A549 (cell line): ENCODE measurements at regions not wholly inside any gene's neighbourhood (a gene's known extent, or its start where the extent isn't known, plus 50 kb on each side); places are given as distances from the start of the nearest gene placed in this dataset.

ENCODE experiments used
- ATAC-seq, 2 experiments: fragments of 200-7000 bp in 1 of 2; fragments of >200 bp in 1 of 2; cut with Nextera tagmentation in 1 of 2; cut with Tn5 transposase in 1 of 2; 3 replicates each; pipeline versions ENCODE4 v1.8.0 to v1.9.1; 2018 to 2020; ENCODE audit warnings: mild to moderate bottlenecking in 1 of 2, moderate library complexity in 1 of 2
- CTCF ChIA-PET: fragments of 300-600 bp; sonication (Branson Sonifier 250); formaldehyde crosslinking; extraction: SDS; loops from one replicate; lab custom pipeline; 2021; ENCODE audit warnings: antibody characterized with exemption, inconsistent platforms; lab: Yijun Ruan, JAX
- POLR2A ChIA-PET: fragments of 350-600 bp; formaldehyde crosslinking; extraction: SDS; loops from one replicate; lab custom pipeline; 2021; ENCODE audit warnings: antibody characterized with exemption, inconsistent platforms; lab: Yijun Ruan, JAX
- DNase-seq, 2 experiments: peaks; one replicate each; pipeline versions ENCODE4 v3.0.0 to v3.0.0-alpha.2; 2011 to 2016; ENCODE audit warnings: low read depth in 1 of 2, low spot score in 1 of 2
- FAIRE-seq: peaks from 2 replicates; lab custom pipeline; 2011; peaks lifted over from hg19 to GRCh38; lab: Jason Lieb, UNC
- H3K27ac ChIP-seq, 2 experiments: fragments of >200 bp; sonication (Bioruptor Twin); formaldehyde crosslinking; 3 replicates each; pipeline ENCODE4 v1.5.1; 2016 to 2017
- H3K4me1 ChIP-seq: fragments of >200 bp; sonication (Bioruptor Twin); formaldehyde crosslinking; 3 replicates; pipeline ENCODE4 v1.6.1; 2016
- H3K4me2 ChIP-seq: fragments of >200 bp; sonication (Bioruptor Twin); formaldehyde crosslinking; 3 replicates; pipeline ENCODE4 v1.6.1; 2016
- H3K4me3 ChIP-seq: fragments of >200 bp; sonication (Bioruptor Twin); formaldehyde crosslinking; 3 replicates; pipeline ENCODE4 v1.5.1; 2016
- H3K9me3 ChIP-seq: fragments of >200 bp; sonication (Bioruptor Twin); formaldehyde crosslinking; 3 replicates; pipeline ENCODE4 v1.6.1; 2016
- CBX2 ChIP-seq: fragments of 200-600 bp; sonication (generic); IDR thresholded peaks from 2 replicates; pipeline ENCODE4 v1.6.1; 2016; ENCODE audit warnings: low read depth, mild to moderate bottlenecking, borderline replicate concordance
- CBX8 ChIP-seq: fragments of 200-600 bp; sonication (generic); IDR thresholded peaks from 2 replicates; pipeline ENCODE4 v1.6.1; 2016
- CEBPB ChIP-seq, 2 experiments: fragments of >200 bp in 1 of 2; sonication (Bioruptor Twin) in 1 of 2; formaldehyde crosslinking in 1 of 2; IDR thresholded peaks; 2 replicates each; pipeline ENCODE4 v1.6.1; 2012 to 2016
- CHD4 ChIP-seq: fragments of 200-600 bp; sonication (generic); IDR thresholded peaks from 2 replicates; pipeline ENCODE4 v1.6.1; 2016; ENCODE audit warnings: antibody characterized with exemption, mild to moderate bottlenecking, borderline replicate concordance
- E2F6 ChIP-seq: IDR thresholded peaks from 2 replicates; pipeline ENCODE4 v1.6.1; 2012; ENCODE audit warnings: low read depth, borderline replicate concordance
- EHF ChIP-seq: fragments of 250-450 bp; sonication (Bioruptor Pico); IDR thresholded peaks from 2 replicates; pipeline ENCODE4 v1.5.0; 2020; ENCODE audit warnings: mild to moderate bottlenecking
- EHMT2 ChIP-seq: fragments of 200-600 bp; sonication (generic); IDR thresholded peaks from 2 replicates; pipeline ENCODE4 v1.6.1; 2016; ENCODE audit warnings: antibody characterized with exemption, low read depth, mild to moderate bottlenecking, moderate library complexity
- FOSL2 ChIP-seq, 2 experiments: fragments of 450-650 bp in 1 of 2; fragments of >200 bp in 1 of 2; sonication (Bioruptor Twin) in 1 of 2; formaldehyde crosslinking; IDR thresholded peaks; 2 replicates each; pipeline versions ENCODE4 v1.5.0 to v1.6.1; 2016 to 2020; ENCODE audit warnings: mild to moderate bottlenecking in 1 of 2, moderate library complexity in 1 of 2
- FOXS1 ChIP-seq: fragments of 250-450 bp; sonication (Bioruptor Pico); IDR thresholded peaks from 2 replicates; pipeline ENCODE4 v1.5.0; 2020; ENCODE audit warnings: mild to moderate bottlenecking, moderate library complexity
- GATA3 ChIP-seq: IDR thresholded peaks from 2 replicates; pipeline ENCODE4 v1.6.1; 2012; ENCODE audit warnings: borderline replicate concordance
- HDAC2 ChIP-seq: fragments of 200-600 bp; sonication (generic); IDR thresholded peaks from 2 replicates; pipeline ENCODE4 v1.6.1; 2016
- HES2 ChIP-seq: fragments of >200 bp; sonication (Bioruptor Twin); formaldehyde crosslinking; IDR thresholded peaks from 2 replicates; pipeline ENCODE4 v1.6.1; 2016
- HOXB5 ChIP-seq: fragments of 250-450 bp; sonication (Bioruptor Pico); IDR thresholded peaks from 2 replicates; pipeline ENCODE4 v1.5.0; 2020; ENCODE audit warnings: mild to moderate bottlenecking, moderate library complexity
- KDM1A ChIP-seq: fragments of 200-600 bp; sonication (generic); IDR thresholded peaks from 2 replicates; pipeline ENCODE4 v1.6.1; 2016; ENCODE audit warnings: low read depth, mild to moderate bottlenecking
- MAZ ChIP-seq: fragments of 150-350 bp; IDR thresholded peaks from 2 replicates; pipeline ENCODE4 v1.6.1; 2014; ENCODE audit warnings: antibody characterized with exemption, low read depth, low read length, borderline replicate concordance
- NPAS2 ChIP-seq: fragments of 250-450 bp; sonication (Bioruptor Pico); IDR thresholded peaks from 2 replicates; pipeline ENCODE4 v1.8.0; 2022; ENCODE audit warnings: mild to moderate bottlenecking, moderate library complexity, borderline replicate concordance
- PBX3 ChIP-seq: IDR thresholded peaks from 2 replicates; pipeline ENCODE4 v1.6.1; 2012
- POLR2AphosphoS2 ChIP-seq: conservative IDR thresholded peaks from 2 replicates; pipeline ENCODE4 v1.6.1; 2012; ENCODE audit warnings: low read length, improper control_type of control experiment, inconsistent platforms
- RARB ChIP-seq: fragments of 250-450 bp; sonication (Bioruptor Pico); IDR thresholded peaks from 2 replicates; pipeline ENCODE4 v1.8.0; 2021; ENCODE audit warnings: mild to moderate bottlenecking, moderate library complexity
- RFX5 ChIP-seq: fragments of 450-650 bp; IDR thresholded peaks from 2 replicates; pipeline ENCODE4 v1.7.1; 2014; ENCODE audit warnings: antibody characterized with exemption, mild to moderate bottlenecking, moderate library complexity
- RNF2 ChIP-seq: fragments of 200-600 bp; sonication (generic); IDR thresholded peaks from 2 replicates; pipeline ENCODE4 v1.6.1; 2016; ENCODE audit warnings: low read depth, mild to moderate bottlenecking, antibody characterized with exemption, moderate library complexity, borderline replicate concordance
- TFCP2L1 ChIP-seq: fragments of 250-450 bp; sonication (Bioruptor Pico); IDR thresholded peaks from 2 replicates; pipeline ENCODE4 v1.5.0; 2021; ENCODE audit warnings: mild to moderate bottlenecking
- TP53 ChIP-seq: fragments of 250-450 bp; sonication (Bioruptor Pico); IDR thresholded peaks from 2 replicates; pipeline ENCODE4 v1.5.0; 2021; ENCODE audit warnings: mild to moderate bottlenecking, moderate library complexity
- USF2 ChIP-seq: fragments of 450-650 bp; IDR thresholded peaks from 2 replicates; pipeline ENCODE4 v1.6.1; 2014; ENCODE audit warnings: antibody characterized with exemption
- ZNF302 ChIP-seq: fragments of 250-450 bp; sonication (Bioruptor Pico); IDR thresholded peaks from 2 replicates; pipeline ENCODE4 v1.9.0; 2021; ENCODE audit warnings: inconsistent platforms, mild to moderate bottlenecking, moderate library complexity
- ZSCAN20 ChIP-seq: fragments of 250-450 bp; sonication (Bioruptor Pico); IDR thresholded peaks from 2 replicates; pipeline ENCODE4 v1.8.0; 2022; ENCODE audit warnings: mild to moderate bottlenecking, moderate library complexity
- WGBS: methylation state at CpG from one replicate; pipeline ENCODE4 v1.1.6; 2017; ENCODE audit errors: missing lambda C conversion rate; 5-methylcytosine and 5-hydroxymethylcytosine counted together

GRCh38 chr1:209463441-209463840, 120.1 kb upstream of the CAMK1G start:
- no peak for DNase-seq
- peaks cover 20% of the 10 kb centered on the region for H3K9me3 ChIP-seq
- FAIRE-seq = no peak
- TF ChIP-seq E2F6 = no peak
- TF ChIP-seq RARB (CRISPR knock-in tag) = no peak
- TF ChIP-seq CHD4 = no peak
- no peak for TF ChIP-seq CEBPB (IDR thresholded peaks at IDR 0.05)
- no peak for TF ChIP-seq HOXB5 (CRISPR knock-in tag)
- TF ChIP-seq POLR2AphosphoS2 = no peak
- no peak for TF ChIP-seq KDM1A
- no peak for TF ChIP-seq GATA3
- no peak for TF ChIP-seq MAZ
- no peak for TF ChIP-seq RNF2
- no peak for TF ChIP-seq FOSL2 (IDR thresholded peaks at IDR 0.05)
- no peak for TF ChIP-seq FOSL2 (CRISPR knock-in tag; IDR thresholded peaks at IDR 0.05)
- TF ChIP-seq CBX2 = no peak
- no peak for TF ChIP-seq ZSCAN20 (CRISPR knock-in tag)
- no peaks in the 10 kb centered on the region for H3K4me1 ChIP-seq
- H3K4me2 ChIP-seq = no peak overlapping the region
- no peak overlapping the region for H3K4me3 ChIP-seq
- H3K27ac ChIP-seq = no peak overlapping the region
- CTCF ChIA-PET = interaction anchor here (1.0 to 1.5 kb wide), 2 partner anchors 28 to 261 kb away, joined by 4 to 5 read pairs; no protein-coding TSS in a partner anchor
- WGBS = 21% methylated on average over 1 of the region's 1 CpG
- POLR2A ChIA-PET = no interaction called here
- ATAC-seq = no peak

- Histone ChIP-seq H3K9me3 (no peaks in the 10 kb centered on the region), H3K27ac (no peak overlapping the region), H3K4me3 (no peak overlapping the region), H3K4me1 (no peaks in the 10 kb centered on the region), H3K4me2 (no peak overlapping the region)
- no peak for ATAC-seq
- no peak for FAIRE-seq
- no peak for TF ChIP-seq NPAS2 (CRISPR knock-in tag)
- TF ChIP-seq EHF (CRISPR knock-in tag) = no peak
- ChIA-PET POLR2A (no interaction called here), CTCF (no interaction called here)
- DNase-seq = no peak
Observed at GRCh38 chr1:209473025-209473424, 110.5 kb upstream of the CAMK1G start.

- TF ChIP-seq HDAC2 (no peak), PBX3 (no peak), ZNF302 (CRISPR knock-in tag) (no peak), USF2 (no peak), CHD4 (no peak), GATA3 (no peak), ZSCAN20 (CRISPR knock-in tag) (no peak), RNF2 (no peak), HES2 (no peak), RARB (CRISPR knock-in tag) (no peak), CBX8 (no peak), EHF (CRISPR knock-in tag) (no peak), RFX5 (no peak), EHMT2 (no peak), TP53 (no peak), FOXS1 (CRISPR knock-in tag) (no peak), TFCP2L1 (CRISPR knock-in tag) (no peak)
- TF ChIP-seq, all 56 proteins: peak for 0
- FAIRE-seq = no peak
- no peak overlapping the region for H3K4me2 ChIP-seq
- H3K4me3 ChIP-seq = no peak overlapping the region
- POLR2A ChIA-PET = no interaction called here
- CTCF ChIA-PET = no interaction called here
- no peaks in the 10 kb centered on the region for H3K9me3 ChIP-seq
- H3K27ac ChIP-seq = no peak overlapping the region
- no peak for ATAC-seq
- no peaks in the 10 kb centered on the region for H3K4me1 ChIP-seq
- WGBS = 44% methylated on average over 6 of the region's 6 CpGs
- DNase-seq = no peak
Observed at GRCh38 chr1:209480345-209480744, 103.2 kb upstream of the CAMK1G start.
